DND-41 (cell line): ENCODE measurements at regions not wholly inside any gene's neighbourhood (a gene's known extent, or its start where the extent isn't known, plus 50 kb on each side); places are given as distances from the start of the nearest gene placed in this dataset.

Experiments
- CTCF ChIP-seq: IDR thresholded peaks from 2 replicates; pipeline ENCODE4 v1.5.1; 2012; ENCODE audit warnings: borderline replicate concordance, low read length, moderate library complexity, mild to moderate bottlenecking; ENCODE audit not compliant: poor library complexity, severe bottlenecking; ENCODE audit errors: extremely low read depth
- EZH2 ChIP-seq: IDR thresholded peaks from 3 replicates; pipeline ENCODE4 v1.6.1; 2012; ENCODE audit warnings: borderline replicate concordance, low read depth, mild to moderate bottlenecking, moderate library complexity, low read length, inconsistent platforms; ENCODE audit not compliant: severe bottlenecking

GRCh38 chr2:151007365-151007764, 254.3 kb downstream of the RBM43 start:
- TF ChIP-seq CTCF (no peak), EZH2 (no peak)
